GM10248 (cell line): ENCODE measurements at regions not wholly inside any gene's neighbourhood (a gene's known extent, or its start where the extent isn't known, plus 50 kb on each side); places are given as distances from the start of the nearest gene placed in this dataset.
"Not testable (repeated sequence)": the region's sequence is repeated elsewhere in the genome, so short reads cannot be mapped to it uniquely, and the experiment has no call there.

ENCODE experiments used
- CTCF ChIA-PET: fragments of 300-600 bp; sonication (Branson Sonifier 250); formaldehyde crosslinking; extraction: SDS; loops from one replicate; lab custom pipeline; 2021; ENCODE audit warnings: antibody characterized with exemption; lab: Yijun Ruan, JAX
- POLR2A ChIA-PET: fragments of 350-650 bp; sonication (Branson Sonifier 250); formaldehyde crosslinking; extraction: SDS; loops from one replicate; lab custom pipeline; 2020; ENCODE audit warnings: antibody characterized with exemption; lab: Yijun Ruan, JAX
- DNase-seq: peaks from one replicate; pipeline ENCODE4 v3.0.0; 2012; ENCODE audit errors: extremely low spot score
- TF ChIP-seq, protein P1 (sequence below): IDR thresholded peaks from 2 replicates; pipeline ENCODE4 v1.5.1; 2012; ENCODE audit warnings: mild to moderate bottlenecking, low read depth; ENCODE audit errors: extremely low read depth, missing control alignments, control extremely low read depth

DNA sequence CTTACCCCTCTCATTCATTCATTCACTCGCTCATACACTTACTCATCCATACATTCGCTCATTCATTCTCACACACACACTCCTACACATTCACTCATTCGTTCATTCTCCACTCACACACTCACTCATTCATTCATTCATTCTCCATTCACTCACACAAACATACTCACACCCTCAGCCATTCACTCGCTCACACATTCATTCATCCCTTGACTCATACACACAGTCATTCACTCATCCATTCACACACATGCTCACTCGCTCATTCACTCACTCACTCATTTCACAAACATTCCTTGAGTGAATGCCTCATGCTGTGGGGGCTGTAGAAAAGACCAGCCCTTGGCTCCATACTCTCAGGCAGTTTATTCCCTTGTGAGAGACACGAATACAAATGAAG is 151.1 kb upstream of the MAMLD1 start:
- ChIA-PET CTCF (no interaction called here), POLR2A (no interaction called here)
- DNase-seq, result no peak
- TF ChIP-seq, protein P1, sequence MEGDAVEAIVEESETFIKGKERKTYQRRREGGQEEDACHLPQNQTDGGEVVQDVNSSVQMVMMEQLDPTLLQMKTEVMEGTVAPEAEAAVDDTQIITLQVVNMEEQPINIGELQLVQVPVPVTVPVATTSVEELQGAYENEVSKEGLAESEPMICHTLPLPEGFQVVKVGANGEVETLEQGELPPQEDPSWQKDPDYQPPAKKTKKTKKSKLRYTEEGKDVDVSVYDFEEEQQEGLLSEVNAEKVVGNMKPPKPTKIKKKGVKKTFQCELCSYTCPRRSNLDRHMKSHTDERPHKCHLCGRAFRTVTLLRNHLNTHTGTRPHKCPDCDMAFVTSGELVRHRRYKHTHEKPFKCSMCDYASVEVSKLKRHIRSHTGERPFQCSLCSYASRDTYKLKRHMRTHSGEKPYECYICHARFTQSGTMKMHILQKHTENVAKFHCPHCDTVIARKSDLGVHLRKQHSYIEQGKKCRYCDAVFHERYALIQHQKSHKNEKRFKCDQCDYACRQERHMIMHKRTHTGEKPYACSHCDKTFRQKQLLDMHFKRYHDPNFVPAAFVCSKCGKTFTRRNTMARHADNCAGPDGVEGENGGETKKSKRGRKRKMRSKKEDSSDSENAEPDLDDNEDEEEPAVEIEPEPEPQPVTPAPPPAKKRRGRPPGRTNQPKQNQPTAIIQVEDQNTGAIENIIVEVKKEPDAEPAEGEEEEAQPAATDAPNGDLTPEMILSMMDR, result no peak

DNA sequence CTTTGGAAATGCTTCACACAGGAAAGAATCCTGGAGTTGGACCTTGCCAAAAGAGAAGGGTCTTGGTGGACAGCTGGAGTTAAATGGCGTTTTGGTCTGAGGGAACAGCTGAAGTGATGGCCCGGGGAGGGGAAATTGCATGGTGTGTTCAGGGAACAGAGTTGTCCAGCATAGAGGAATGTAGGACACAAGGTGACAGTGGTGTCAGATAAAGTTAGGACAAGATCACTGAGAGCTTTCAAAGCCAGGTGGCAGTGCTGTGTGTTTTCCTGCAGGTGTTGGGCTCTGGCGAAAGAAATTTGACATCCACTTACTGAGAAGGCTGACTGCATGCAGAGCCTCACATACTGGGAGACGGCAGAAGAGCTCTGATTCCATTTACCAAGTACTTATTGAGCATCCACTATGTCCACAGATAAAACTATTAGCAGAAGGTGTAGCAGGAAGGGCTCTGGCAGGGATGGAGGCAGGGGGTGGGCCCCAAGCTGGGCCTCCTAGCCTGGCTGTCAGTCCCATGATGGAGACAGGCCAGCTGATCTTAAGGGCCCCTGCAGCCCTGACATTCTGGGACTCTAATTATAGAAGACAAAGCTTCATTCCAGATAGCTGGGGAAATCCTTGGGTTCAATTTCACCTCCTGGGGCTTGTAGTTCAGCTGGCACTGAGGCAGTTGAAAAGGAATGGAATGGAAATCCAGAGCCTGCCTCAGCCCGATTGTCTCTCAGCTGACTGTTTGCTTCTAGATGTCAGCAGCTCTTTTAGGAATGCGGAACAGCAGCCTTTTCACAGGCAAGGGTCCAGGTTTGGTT is 150.2 kb upstream of the MAMLD1 start:
- TF ChIP-seq, protein P1, result no peak
- ChIA-PET POLR2A (no interaction called here), CTCF (interaction anchor here (0.9 to 1.3 kb wide), 2 partner anchors 236 to 335 kb away, joined by 3 read pairs; no protein-coding TSS in a partner anchor)
- DNase-seq, result no peak

DNA sequence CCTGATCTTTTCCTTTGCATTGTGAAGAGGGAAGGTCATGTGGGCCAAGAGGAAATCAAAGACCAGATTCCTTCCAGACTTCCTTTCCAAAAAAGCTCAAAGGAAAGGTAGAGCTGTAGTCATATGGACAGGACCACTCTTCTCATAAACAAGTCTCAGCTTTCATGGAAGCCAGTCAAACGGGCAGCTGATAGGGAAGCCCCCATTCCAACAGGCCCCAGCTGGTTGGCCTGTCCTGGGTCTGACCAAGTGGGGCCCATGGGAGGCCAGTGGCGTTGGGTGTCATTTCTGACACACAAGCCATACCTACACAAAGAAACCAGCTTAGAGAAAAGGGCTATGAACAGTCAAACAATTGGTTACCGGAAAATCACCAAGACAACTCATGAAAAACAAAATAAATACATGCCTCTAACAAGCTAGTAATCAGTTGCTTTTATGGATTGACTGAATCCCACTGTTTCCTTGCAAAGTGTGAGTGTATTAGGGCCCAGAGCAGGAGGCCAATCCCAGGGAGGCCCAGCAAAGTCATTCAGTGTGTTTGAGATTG is 149.6 kb upstream of the MAMLD1 start:
- ChIA-PET CTCF (interaction anchor here (0.9 to 1.3 kb wide), 2 partner anchors 237 to 335 kb away, joined by 3 read pairs; no protein-coding TSS in a partner anchor), POLR2A (no interaction called here)
- TF ChIP-seq, protein P1, result no peak

DNA sequence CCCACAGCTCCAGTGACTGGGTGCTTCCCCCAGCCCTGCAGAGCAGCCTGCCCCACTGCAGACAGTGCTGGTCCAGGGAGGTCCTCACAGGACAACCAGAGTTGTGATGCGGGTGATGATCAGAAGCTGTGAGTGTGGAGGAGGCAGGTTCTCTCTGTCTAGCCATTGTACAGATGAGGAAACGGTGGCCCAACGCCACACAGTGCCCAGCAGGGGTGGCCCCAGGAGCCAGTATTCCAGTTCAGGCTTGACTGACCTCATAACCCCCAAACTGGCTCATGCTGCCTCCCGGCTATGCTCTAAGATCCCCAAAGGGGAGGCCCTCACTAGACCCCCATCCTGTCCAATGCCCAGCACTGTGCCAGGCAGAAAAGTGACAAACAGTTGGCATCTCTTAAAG is 147.1 kb upstream of the MAMLD1 start:
- POLR2A ChIA-PET, DNase-seq, CTCF ChIA-PET: not testable (repeated sequence)

More for the DNA sequence above, 149.6 kb upstream of the MAMLD1 start:
- DNase-seq, result no peak

DNA sequence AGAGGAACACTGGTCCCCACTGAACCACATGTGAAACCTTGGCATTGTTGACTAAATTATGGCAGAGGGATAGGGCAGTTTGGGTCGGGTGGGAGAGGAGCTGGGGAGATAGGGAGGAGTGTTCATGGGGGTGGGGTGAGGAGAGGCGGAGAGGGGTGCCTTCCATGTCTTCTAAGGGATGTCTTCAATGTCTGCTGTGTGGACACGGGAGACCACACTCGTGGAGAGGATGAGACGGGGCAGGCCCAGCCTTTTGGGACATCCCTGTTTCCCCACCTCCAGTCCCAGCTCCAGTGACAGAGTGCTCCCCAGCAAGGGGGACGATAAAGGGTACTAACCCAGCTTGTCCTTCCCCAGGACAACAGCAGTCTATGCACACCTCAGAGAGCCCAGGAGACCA is 146.4 kb upstream of the MAMLD1 start:
- ChIA-PET CTCF (interaction anchor here (1.2 kb wide), 1 partner anchor 10 kb away, joined by 3 read pairs; no protein-coding TSS in a partner anchor), POLR2A (no interaction called here)
- no peak for DNase-seq
- TF ChIP-seq, protein P1, result no peak

DNA sequence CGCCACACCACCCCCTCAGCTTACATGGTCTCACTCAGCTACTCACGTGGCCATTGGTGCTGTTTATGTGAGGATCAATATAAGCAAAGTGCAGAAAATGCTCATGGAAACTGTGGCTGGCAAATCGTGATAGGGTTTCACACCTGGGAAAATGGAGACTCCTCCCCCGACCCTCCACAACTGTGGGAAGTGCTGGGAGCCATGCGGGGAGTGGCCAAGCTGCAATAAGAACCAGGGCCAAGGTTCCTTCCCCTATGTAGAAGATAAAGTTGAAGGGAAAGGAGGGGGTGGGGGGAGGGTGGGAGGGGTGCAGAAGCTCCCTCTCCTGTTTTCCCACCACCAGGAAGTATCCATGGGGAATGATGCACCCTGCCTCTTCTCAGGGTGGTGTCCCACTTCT is 145.5 kb upstream of the MAMLD1 start:
- POLR2A ChIA-PET, result no interaction called here
- CTCF ChIA-PET, result interaction anchor here (1.2 to 1.4 kb wide), 2 partner anchors 11 to 17 kb away, joined by 3 to 5 read pairs; no protein-coding TSS in a partner anchor
- DNase-seq, result no peak
- TF ChIP-seq, protein P1, result no peak
